ENCODE measurements at regions not wholly inside any gene's neighbourhood (a gene's known extent, or its start where the extent isn't known, plus 50 kb on each side); places are given as distances from the start of the nearest gene placed in this dataset.

DNA sequence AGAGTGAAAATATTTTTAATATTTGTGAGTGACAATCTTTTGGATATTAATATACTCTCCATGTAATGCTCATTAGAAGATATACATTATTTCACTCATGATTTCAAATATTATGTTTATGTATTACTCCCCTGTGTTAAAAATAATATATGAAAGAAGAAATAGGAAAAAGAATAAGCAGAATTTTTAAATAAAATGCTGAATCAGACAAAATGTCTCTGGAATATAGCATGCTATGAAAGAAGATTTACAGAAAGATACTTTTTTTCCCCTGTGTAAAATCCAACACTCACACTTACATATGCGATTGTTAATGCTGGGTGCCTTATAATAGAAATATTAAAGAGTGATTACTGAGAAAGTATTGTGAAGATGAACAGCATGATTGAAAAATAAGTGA is 373.7 kb downstream of the ANXA1 start:
- TF ChIP-seq POLR2A (IDR thresholded peaks at IDR 0.05) = no peak
- TF ChIP-seq, protein P1, sequence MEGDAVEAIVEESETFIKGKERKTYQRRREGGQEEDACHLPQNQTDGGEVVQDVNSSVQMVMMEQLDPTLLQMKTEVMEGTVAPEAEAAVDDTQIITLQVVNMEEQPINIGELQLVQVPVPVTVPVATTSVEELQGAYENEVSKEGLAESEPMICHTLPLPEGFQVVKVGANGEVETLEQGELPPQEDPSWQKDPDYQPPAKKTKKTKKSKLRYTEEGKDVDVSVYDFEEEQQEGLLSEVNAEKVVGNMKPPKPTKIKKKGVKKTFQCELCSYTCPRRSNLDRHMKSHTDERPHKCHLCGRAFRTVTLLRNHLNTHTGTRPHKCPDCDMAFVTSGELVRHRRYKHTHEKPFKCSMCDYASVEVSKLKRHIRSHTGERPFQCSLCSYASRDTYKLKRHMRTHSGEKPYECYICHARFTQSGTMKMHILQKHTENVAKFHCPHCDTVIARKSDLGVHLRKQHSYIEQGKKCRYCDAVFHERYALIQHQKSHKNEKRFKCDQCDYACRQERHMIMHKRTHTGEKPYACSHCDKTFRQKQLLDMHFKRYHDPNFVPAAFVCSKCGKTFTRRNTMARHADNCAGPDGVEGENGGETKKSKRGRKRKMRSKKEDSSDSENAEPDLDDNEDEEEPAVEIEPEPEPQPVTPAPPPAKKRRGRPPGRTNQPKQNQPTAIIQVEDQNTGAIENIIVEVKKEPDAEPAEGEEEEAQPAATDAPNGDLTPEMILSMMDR (IDR thresholded peaks at IDR 0.05) = no peak

Data from body of pancreas (tissue), 4 donors.